ENCODE measurements at regions not wholly inside any gene's neighbourhood (a gene's known extent, or its start where the extent isn't known, plus 50 kb on each side); places are given as distances from the start of the nearest gene placed in this dataset.

GRCh38 chr2:56656826-56657225 is 473.0 kb downstream of the CCDC85A start:
- no peak overlapping the region for H3K14ac ChIP-seq (ENCODE audit: insufficient read depth, low read length)
- Mint-ChIP-seq H3K27me3 (ENCODE audit: low read depth) (peaks cover 2% of the 10 kb centered on the region), H3K4me3 (no peak overlapping the region), H3K27ac (no peak overlapping the region), H3K9me3 (peaks cover 0 to 12% of the 10 kb centered on the region in 2 experiments; a peak in 3 of 5 replicates), H3K4me1 (no peaks in the 10 kb centered on the region), H3K36me3 (ENCODE audit: insufficient read depth in 1 of 3, low read depth in 3 of 3) (no peaks in the 10 kb centered on the region; a peak in 1 of 7 replicates)
- no peak overlapping the region for H3K23ac ChIP-seq (ENCODE audit: insufficient read length, low read depth, low read length)
- H3K56ac ChIP-seq (ENCODE audit: insufficient read length, low read depth, low read length), result no peak overlapping the region
- no peak overlapping the region for H3K4me2 ChIP-seq (ENCODE audit: insufficient read depth, insufficient read length, low read length)
- no peaks in the 10 kb centered on the region for H4K20me1 ChIP-seq (ENCODE audit: control insufficient read depth, insufficient read depth, insufficient read length)
- no peaks in the 10 kb centered on the region for H3K79me1 ChIP-seq (ENCODE audit: insufficient read depth, low read depth, low read length, poor library complexity, severe bottlenecking)
- no peak for TF ChIP-seq CTCF (conservative IDR thresholded peaks at IDR 0.05)
- no peak overlapping the region for H2BK12ac ChIP-seq (ENCODE audit: insufficient read length, low read depth, low read length)
- no CpG with 5 or more reads among the region's 1 CpG for WGBS (ENCODE audit: extremely low coverage, insufficient read length, low lambda C conversion rate)
- H3K23me2 ChIP-seq (ENCODE audit: insufficient read length, low read depth, low read length, poor library complexity, severe bottlenecking), result no peaks in the 10 kb centered on the region
- H3K4ac ChIP-seq (ENCODE audit: low read depth, low read length), result no peak overlapping the region
- H4K91ac ChIP-seq (ENCODE audit: insufficient read length, low read depth, low read length), result no peak overlapping the region
- H4K8ac ChIP-seq (replicated peaks; ENCODE audit: insufficient read length, low read depth, low read length), result no peak overlapping the region
- no peak overlapping the region for H3K18ac ChIP-seq (ENCODE audit: insufficient read length, low read depth, low read length)
- H3K9me3 ChIP-seq (ENCODE audit: control insufficient read depth, low read depth, low read length), result no peaks in the 10 kb centered on the region
- DNase-seq, result no peak
- H3K4me1 ChIP-seq (ENCODE audit: insufficient read depth, low read length), result no peaks in the 10 kb centered on the region
- no peak overlapping the region for H4K5ac ChIP-seq (ENCODE audit: insufficient read length, low read depth, low read length)
- H3K27ac ChIP-seq (ENCODE audit: insufficient read length, low read depth, low read length), result no peak overlapping the region
- no peaks in the 10 kb centered on the region for H3K27me3 ChIP-seq (ENCODE audit: insufficient read depth, low read length)
- no peak overlapping the region for H3K9ac ChIP-seq (ENCODE audit: extremely low read depth, insufficient read length, low read length)
- no peak overlapping the region for H2AFZ ChIP-seq (ENCODE audit: low read length)
- no peak overlapping the region for H3T11ph ChIP-seq (ENCODE audit: low read length)
- H2BK15ac ChIP-seq (ENCODE audit: low read depth, low read length), result no peak overlapping the region
- no peaks in the 10 kb centered on the region for H3K79me2 ChIP-seq (ENCODE audit: insufficient read depth, low read length)
- no peak overlapping the region for H2BK5ac ChIP-seq (ENCODE audit: insufficient read length, low read length)
- H2BK120ac ChIP-seq (ENCODE audit: low read depth, low read length, poor library complexity, severe bottlenecking), result no peak overlapping the region
- no peak overlapping the region for H2BK20ac ChIP-seq (ENCODE audit: low read depth, low read length, poor library complexity, severe bottlenecking)
- no peak overlapping the region for H2AK5ac ChIP-seq (ENCODE audit: insufficient read length, low read length)

All from H9 (cell line).